MM.1S (cell line): ENCODE measurements at regions not wholly inside any gene's neighbourhood (a gene's known extent, or its start where the extent isn't known, plus 50 kb on each side); places are given as distances from the start of the nearest gene placed in this dataset.

Experiments
- DNase-seq: peaks from one replicate; pipeline ENCODE4 v3.0.0-alpha.2; 2015
- H2AFZ ChIP-seq: fragments of 300-600 bp; sonication (generic); 2 replicates; pipeline ENCODE4 v1.6.0; 2016; ENCODE audit warnings: antibody characterized with exemption, low read length
- H3F3A ChIP-seq: fragments of 300-600 bp; sonication (generic); 2 replicates; pipeline ENCODE4 v1.6.1; 2016; ENCODE audit warnings: mild to moderate bottlenecking, antibody characterized with exemption, low read length, moderate library complexity, mixed read lengths; ENCODE audit not compliant: insufficient read depth
- H3K27ac ChIP-seq: fragments of 300-600 bp; sonication (generic); 2 replicates; pipeline ENCODE4 v1.5.1; 2016; ENCODE audit warnings: mild to moderate bottlenecking, low read length
- H3K27me3 ChIP-seq: fragments of 300-600 bp; sonication (generic); replicated peaks from 2 replicates; pipeline ENCODE4 v1.6.0; 2016; ENCODE audit warnings: low read length; ENCODE audit not compliant: insufficient read depth
- H3K36me3 ChIP-seq: fragments of 300-600 bp; sonication (generic); replicated peaks from 2 replicates; pipeline ENCODE4 v1.6.1; 2016; ENCODE audit warnings: mild to moderate bottlenecking, low read length, mixed read lengths; ENCODE audit not compliant: insufficient read depth
- H3K4me1 ChIP-seq: fragments of 300-600 bp; sonication (generic); 2 replicates; pipeline ENCODE4 v1.6.1; 2016; ENCODE audit warnings: low read length, mixed read lengths
- H3K4me2 ChIP-seq: fragments of 300-600 bp; sonication (generic); 2 replicates; pipeline ENCODE4 v1.6.0; 2016; ENCODE audit warnings: low read depth, low read length
- H3K4me3 ChIP-seq: fragments of 300-600 bp; sonication (generic); 2 replicates; pipeline ENCODE4 v1.5.1; 2016; ENCODE audit warnings: low read length, mixed read lengths
- H3K79me2 ChIP-seq: fragments of 300-600 bp; sonication (generic); 2 replicates; pipeline ENCODE4 v1.6.1; 2016; ENCODE audit warnings: mixed run types, low read length, mixed read lengths
- H3K9ac ChIP-seq: fragments of 300-600 bp; sonication (generic); 2 replicates; pipeline ENCODE4 v1.6.1; 2016; ENCODE audit warnings: low read length, mixed read lengths
- H3K9me2 ChIP-seq: fragments of 300-600 bp; sonication (generic); replicated peaks from 2 replicates; pipeline ENCODE4 v1.6.1; 2016; ENCODE audit warnings: mild to moderate bottlenecking, low read length, mixed read lengths; ENCODE audit not compliant: insufficient read depth
- H3K9me3 ChIP-seq: fragments of 300-600 bp; sonication (generic); replicated peaks from 2 replicates; pipeline ENCODE4 v1.6.1; 2016; ENCODE audit warnings: mild to moderate bottlenecking, low read length, mixed read lengths; ENCODE audit not compliant: insufficient read depth
- H4K20me1 ChIP-seq: fragments of 300-600 bp; sonication (generic); 2 replicates; pipeline ENCODE4 v1.6.1; 2016; ENCODE audit warnings: mild to moderate bottlenecking, low read length, moderate library complexity, mixed read lengths; ENCODE audit not compliant: insufficient read depth
- EZH2 ChIP-seq: fragments of 300-600 bp; sonication (generic); optimal IDR thresholded peaks from 2 replicates; pipeline ENCODE3; 2017; ENCODE audit warnings: low read depth, mild to moderate bottlenecking, antibody characterized with exemption, low read length, mixed read lengths
- EZH2phosphoT487 ChIP-seq: fragments of 300-600 bp; sonication (generic); IDR thresholded peaks from 2 replicates; pipeline ENCODE4 v1.6.1; 2018; ENCODE audit warnings: antibody characterized with exemption, low read length
- TF ChIP-seq, protein P1 (sequence below): fragments of 300-600 bp; sonication (generic); IDR thresholded peaks from 2 replicates; pipeline ENCODE4 v1.5.1; 2016; ENCODE audit warnings: antibody characterized with exemption, low read length, mixed read lengths

DNA sequence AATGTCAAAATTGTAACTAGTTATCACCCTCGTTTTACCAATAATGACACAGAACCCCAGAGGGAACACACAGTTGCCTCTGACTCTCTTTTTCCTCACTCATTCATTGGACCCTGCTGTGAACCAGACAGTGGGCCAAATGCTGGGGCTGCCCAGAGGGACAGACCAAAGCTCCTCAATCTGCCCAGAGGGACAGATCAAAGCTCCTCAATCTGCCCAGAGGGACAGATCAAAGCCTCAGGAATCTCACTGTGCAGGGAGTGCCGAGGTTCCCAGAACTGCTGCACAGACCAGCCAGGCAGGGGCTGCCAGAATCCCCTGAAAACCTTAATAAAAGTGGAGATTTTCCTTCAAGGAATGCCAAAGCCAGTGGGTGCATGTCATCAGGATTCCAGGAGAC, 179.1 kb downstream of the SOD2 start:
- no peaks in the 10 kb centered on the region for H3K27me3 ChIP-seq
- H3K4me3 ChIP-seq = no peak overlapping the region
- no peaks in the 10 kb centered on the region for H3K4me1 ChIP-seq
- no peak overlapping the region for H3K27ac ChIP-seq
- no peak overlapping the region for H3K4me2 ChIP-seq
- H3K79me2 ChIP-seq = no peaks in the 10 kb centered on the region
- no peaks in the 10 kb centered on the region for H4K20me1 ChIP-seq
- TF ChIP-seq, protein P1, sequence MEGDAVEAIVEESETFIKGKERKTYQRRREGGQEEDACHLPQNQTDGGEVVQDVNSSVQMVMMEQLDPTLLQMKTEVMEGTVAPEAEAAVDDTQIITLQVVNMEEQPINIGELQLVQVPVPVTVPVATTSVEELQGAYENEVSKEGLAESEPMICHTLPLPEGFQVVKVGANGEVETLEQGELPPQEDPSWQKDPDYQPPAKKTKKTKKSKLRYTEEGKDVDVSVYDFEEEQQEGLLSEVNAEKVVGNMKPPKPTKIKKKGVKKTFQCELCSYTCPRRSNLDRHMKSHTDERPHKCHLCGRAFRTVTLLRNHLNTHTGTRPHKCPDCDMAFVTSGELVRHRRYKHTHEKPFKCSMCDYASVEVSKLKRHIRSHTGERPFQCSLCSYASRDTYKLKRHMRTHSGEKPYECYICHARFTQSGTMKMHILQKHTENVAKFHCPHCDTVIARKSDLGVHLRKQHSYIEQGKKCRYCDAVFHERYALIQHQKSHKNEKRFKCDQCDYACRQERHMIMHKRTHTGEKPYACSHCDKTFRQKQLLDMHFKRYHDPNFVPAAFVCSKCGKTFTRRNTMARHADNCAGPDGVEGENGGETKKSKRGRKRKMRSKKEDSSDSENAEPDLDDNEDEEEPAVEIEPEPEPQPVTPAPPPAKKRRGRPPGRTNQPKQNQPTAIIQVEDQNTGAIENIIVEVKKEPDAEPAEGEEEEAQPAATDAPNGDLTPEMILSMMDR = no peak
- TF ChIP-seq EZH2phosphoT487 (no peak), EZH2 (no peak)
- H2AFZ ChIP-seq = no peak overlapping the region
- H3K36me3 ChIP-seq = no peaks in the 10 kb centered on the region
- H3K9me3 ChIP-seq = no peaks in the 10 kb centered on the region
- H3K9me2 ChIP-seq = no peaks in the 10 kb centered on the region
- H3F3A ChIP-seq = no peaks in the 10 kb centered on the region
- no peak for DNase-seq
- H3K9ac ChIP-seq = no peak overlapping the region

DNA sequence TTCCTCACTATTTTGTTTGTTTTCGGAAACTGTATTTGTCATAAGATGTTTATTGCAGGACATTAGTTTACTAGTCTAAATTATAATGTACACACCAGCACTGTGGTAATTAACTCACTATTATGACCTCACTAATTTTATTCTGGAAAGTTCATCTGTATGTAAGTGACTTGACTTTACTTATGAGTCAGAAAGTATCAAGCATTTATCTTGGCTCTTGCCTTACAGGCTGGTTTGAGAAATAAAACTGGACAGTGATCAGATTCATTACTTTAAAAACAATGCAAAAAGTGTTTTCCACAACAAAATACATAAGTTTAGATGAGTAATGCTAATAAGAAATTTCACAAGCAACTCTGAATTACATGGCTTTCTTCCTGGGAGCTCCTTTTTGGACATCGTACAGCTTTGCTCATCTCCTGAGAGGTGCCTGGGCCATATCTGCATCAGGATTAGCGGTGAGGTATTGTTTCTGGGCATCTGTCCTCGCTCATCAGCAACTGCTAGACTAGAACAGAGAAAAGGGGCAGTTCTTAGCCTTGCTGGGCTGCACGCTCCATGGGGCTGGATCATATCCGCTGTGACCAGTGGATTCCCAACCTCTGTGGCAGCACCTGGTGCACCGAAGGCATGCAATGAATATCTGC, 179.8 kb downstream of the SOD2 start:
- Histone ChIP-seq H4K20me1 (no peaks in the 10 kb centered on the region), H3K27ac (no peak overlapping the region), H2AFZ (no peak overlapping the region), H3F3A (no peaks in the 10 kb centered on the region), H3K9me2 (no peaks in the 10 kb centered on the region), H3K4me1 (no peaks in the 10 kb centered on the region), H3K79me2 (no peaks in the 10 kb centered on the region), H3K27me3 (no peaks in the 10 kb centered on the region), H3K4me2 (no peak overlapping the region), H3K4me3 (no peak overlapping the region), H3K9me3 (no peaks in the 10 kb centered on the region), H3K36me3 (no peaks in the 10 kb centered on the region), H3K9ac (no peak overlapping the region)
- DNase-seq = no peak
- TF ChIP-seq, protein P1 = no peak
- no peak for TF ChIP-seq EZH2phosphoT487
- TF ChIP-seq EZH2 = no peak

DNA sequence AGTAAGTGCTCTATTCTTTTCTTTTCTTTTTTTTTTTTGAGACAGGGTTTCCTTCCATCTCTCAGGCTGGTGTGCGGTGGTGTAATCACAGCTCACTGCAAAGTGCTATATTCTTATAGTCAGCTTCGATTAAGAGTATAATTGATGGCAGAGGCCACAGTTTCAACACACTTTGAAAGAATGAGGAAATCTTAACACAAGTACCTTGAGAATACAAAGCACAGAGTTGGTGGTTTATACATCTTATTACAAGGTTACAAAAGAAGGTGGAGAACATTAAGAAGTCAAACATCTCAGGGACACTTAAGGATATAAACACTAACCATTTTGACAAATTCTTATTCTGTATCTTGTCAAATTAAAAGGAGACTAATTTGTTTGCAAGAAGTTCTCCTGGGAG, 180.5 kb downstream of the SOD2 start:
- no peak for DNase-seq
- Histone ChIP-seq H4K20me1 (no peaks in the 10 kb centered on the region), H3K9ac (no peak overlapping the region), H3K4me1 (no peaks in the 10 kb centered on the region), H3K9me3 (no peaks in the 10 kb centered on the region), H3K79me2 (no peaks in the 10 kb centered on the region), H2AFZ (no peak overlapping the region), H3K4me2 (no peak overlapping the region), H3F3A (no peaks in the 10 kb centered on the region), H3K27me3 (no peaks in the 10 kb centered on the region), H3K36me3 (no peaks in the 10 kb centered on the region), H3K27ac (no peak overlapping the region), H3K4me3 (no peak overlapping the region), H3K9me2 (no peaks in the 10 kb centered on the region)
- no peak for TF ChIP-seq EZH2
- TF ChIP-seq, protein P1 = no peak
- no peak for TF ChIP-seq EZH2phosphoT487
